Fibroblast of pulmonary artery (primary cell): ENCODE measurements at regions not wholly inside any gene's neighbourhood (a gene's known extent, or its start where the extent isn't known, plus 50 kb on each side); places are given as distances from the start of the nearest gene placed in this dataset.
"Not testable (repeated sequence)": the region's sequence is repeated elsewhere in the genome, so short reads cannot be mapped to it uniquely, and the experiment has no call there.

ENCODE experiments used
- DNase-seq: peaks from one replicate; pipeline ENCODE4 v3.0.0-alpha.2; 2010; ENCODE audit warnings: low read depth
- H3K4me3 ChIP-seq: replicated peaks from 2 replicates; pipeline ENCODE4 v1.5.1; 2011; ENCODE audit warnings: low read depth, mild to moderate bottlenecking, control low read depth, low read length, moderate library complexity
- TF ChIP-seq, protein P1 (sequence below): IDR thresholded peaks from 2 replicates; pipeline ENCODE4 v1.5.1; 2011; ENCODE audit warnings: mild to moderate bottlenecking, control low read depth, low read length, inconsistent platforms; ENCODE audit errors: missing control alignments

DNA sequence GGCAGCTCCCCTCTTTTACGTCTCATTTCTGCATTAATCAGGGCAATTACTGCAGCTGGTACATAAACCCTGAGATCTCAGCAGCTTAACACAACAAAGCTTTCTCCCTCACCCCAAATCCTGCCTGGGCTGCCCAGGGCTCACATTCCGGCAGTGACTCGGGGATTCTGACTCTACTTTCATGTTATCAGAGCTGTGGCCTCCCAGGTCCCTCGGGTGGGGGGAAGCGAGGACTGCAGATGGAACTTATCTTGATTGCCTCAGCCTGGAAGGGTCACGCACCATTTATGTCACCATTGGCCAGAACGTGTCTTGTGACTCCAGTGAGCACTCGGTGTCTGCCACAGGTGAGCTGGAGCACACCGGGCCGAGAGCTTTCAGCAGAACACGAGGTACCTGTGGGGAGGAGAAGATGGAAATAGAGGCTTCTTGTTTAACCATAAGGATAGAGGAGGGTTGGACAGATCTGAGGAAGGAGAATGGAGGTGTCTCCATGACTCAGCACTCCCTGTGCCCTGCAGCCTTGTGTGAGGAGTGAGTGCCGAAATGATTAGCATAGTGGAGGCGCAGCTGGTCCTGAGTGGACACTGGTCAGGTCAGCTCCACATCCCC, 88.5 kb upstream of the EXOC2 start:
- TF ChIP-seq, protein P1, sequence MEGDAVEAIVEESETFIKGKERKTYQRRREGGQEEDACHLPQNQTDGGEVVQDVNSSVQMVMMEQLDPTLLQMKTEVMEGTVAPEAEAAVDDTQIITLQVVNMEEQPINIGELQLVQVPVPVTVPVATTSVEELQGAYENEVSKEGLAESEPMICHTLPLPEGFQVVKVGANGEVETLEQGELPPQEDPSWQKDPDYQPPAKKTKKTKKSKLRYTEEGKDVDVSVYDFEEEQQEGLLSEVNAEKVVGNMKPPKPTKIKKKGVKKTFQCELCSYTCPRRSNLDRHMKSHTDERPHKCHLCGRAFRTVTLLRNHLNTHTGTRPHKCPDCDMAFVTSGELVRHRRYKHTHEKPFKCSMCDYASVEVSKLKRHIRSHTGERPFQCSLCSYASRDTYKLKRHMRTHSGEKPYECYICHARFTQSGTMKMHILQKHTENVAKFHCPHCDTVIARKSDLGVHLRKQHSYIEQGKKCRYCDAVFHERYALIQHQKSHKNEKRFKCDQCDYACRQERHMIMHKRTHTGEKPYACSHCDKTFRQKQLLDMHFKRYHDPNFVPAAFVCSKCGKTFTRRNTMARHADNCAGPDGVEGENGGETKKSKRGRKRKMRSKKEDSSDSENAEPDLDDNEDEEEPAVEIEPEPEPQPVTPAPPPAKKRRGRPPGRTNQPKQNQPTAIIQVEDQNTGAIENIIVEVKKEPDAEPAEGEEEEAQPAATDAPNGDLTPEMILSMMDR = no peak
- no peak overlapping the region for H3K4me3 ChIP-seq
- DNase-seq = no peak

DNA sequence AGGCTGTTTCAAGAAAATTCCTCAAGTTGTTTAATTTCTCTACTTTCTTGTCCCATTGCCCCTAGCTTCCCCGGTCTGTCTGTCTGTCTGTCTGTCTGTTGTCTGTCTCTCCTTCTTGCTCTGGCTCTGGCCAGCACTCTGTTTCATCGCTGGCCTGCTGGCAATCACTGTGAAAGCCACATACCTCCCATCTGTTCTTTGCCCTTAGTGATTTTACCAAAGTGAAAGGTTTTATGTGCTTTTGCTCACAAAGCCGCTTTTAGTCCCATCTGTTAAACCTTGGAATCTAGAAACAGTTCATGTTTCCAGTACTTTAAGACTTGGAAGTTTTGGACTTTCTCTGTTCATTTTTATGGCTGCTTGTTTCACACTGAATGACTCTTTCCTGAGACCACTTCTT, 87.8 kb upstream of the EXOC2 start:
- DNase-seq = no peak
- no peak overlapping the region for H3K4me3 ChIP-seq
- TF ChIP-seq, protein P1 = no peak

GRCh38 chr6:776951-777350, 84.0 kb upstream of the EXOC2 start:
- DNase-seq = no peak
- TF ChIP-seq, protein P1 = no peak
- no peak overlapping the region for H3K4me3 ChIP-seq

DNA sequence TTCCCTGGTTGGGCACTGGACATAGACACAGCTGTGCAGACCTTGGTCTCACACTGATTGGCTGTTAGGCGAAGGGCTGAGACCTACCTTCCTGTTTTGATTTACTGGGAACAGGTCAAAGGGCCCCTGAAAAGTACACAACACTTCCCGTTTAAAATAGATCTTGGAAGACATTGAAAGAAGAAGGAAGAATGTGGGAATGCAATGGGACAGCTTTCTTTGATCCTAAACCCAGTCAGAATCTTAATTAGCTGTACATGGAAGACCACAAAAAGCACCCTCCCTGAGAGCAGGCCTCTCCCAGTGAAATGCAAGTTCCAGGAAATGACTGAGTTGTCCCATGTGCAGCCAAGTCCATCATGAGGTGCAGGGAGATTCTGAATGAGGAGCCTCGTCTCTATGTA, 83.6 kb upstream of the EXOC2 start:
- TF ChIP-seq, protein P1 = no peak
- no peak for DNase-seq
- no peak overlapping the region for H3K4me3 ChIP-seq

GRCh38 chr6:775863-776262, 82.9 kb upstream of the EXOC2 start:
- no peak overlapping the region for H3K4me3 ChIP-seq
- DNase-seq = no peak
- TF ChIP-seq, protein P1 = no peak

- H3K4me3 ChIP-seq, DNase-seq: not testable (repeated sequence)
Measured at GRCh38 chr6:771683-772082, 78.7 kb upstream of the EXOC2 start.

DNA sequence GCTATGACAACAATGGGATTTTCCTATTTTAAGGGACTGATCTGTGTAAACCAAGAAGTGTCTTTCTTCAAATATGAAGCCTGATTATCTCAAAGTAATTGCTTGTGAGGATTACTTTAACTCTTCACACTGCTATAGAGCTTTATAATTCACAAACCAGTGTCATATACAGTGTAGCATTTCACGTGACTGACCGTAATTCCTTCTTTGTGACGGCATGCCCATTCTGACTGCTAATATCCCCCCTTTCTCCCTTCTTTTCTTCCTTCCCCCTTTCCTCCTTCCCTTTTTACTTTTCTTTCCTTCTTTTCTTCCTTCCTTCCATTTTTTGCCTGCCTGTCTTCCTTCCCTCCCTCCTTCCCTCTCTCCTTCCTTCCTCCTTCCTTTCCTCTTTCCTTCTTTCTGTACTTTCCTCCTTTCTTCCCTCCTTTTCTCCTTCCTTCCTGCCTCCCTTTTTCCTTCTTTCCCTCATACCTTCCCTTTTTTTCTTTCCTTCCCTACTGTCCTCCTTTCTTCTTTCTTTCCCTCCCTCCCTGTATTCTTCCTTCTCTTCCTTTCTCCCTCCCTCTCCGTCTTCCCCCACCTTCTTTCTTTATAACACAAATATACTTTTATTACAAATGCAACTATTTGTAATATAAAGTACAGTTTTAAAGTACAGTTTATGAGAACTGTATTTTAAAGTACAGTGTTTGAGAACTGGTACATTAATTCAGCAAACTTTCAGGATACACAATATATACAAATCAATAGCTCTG, 75.0 kb upstream of the EXOC2 start:
- no peak overlapping the region for H3K4me3 ChIP-seq
- no peak for DNase-seq
- TF ChIP-seq, protein P1 = no peak
